ENCODE measurements at regions not wholly inside any gene's neighbourhood (a gene's known extent, or its start where the extent isn't known, plus 50 kb on each side); places are given as distances from the start of the nearest gene placed in this dataset.

DNA sequence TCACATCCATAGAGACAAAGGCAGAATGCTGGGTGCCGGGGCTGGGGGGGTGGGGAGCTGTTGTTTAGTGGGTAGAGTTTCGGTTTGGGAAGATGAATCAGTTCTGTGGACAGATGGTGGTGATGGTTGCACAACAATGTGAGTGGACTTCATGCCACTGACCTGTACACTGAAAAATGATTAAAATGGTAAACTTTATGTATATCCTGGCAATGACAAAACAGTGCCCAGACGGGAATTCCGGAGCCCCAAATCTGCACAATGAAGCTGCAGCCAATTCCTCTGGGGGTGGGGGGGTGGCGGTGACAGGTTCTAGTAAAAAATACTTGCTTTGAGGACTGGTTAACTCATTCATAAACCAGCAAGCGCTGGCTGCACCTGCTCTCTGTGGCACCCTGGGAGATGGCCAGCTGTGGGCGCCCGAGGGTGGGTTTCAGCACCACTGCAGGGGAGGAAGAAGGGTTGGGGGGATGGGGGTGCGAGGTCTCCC lies 81.8 kb upstream of the HPCAL1 start:
- no peak for TF ChIP-seq EP300 (IDR thresholded peaks at IDR 0.05)
- no peak for TF ChIP-seq POLR2A (IDR thresholded peaks at IDR 0.05)
